Activated CD8-positive, alpha-beta T cell treated with anti-CD3 and anti-CD28 coated beads for 36 hours (primary cell): ENCODE measurements at regions not wholly inside any gene's neighbourhood (a gene's known extent, or its start where the extent isn't known, plus 50 kb on each side); places are given as distances from the start of the nearest gene placed in this dataset.

Experiments
- ATAC-seq: fragments of 200-7000 bp; cut with Tn5 transposase; one replicate; pipeline ENCODE4 v1.10.0; 2021; ENCODE audit warnings: mild to moderate bottlenecking, moderate library complexity
- CTCF ChIA-PET: fragments of 350-600 bp; sonication (Branson Sonifier 250); formaldehyde crosslinking; loops from one replicate; lab custom pipeline; 2021; ENCODE audit warnings: antibody characterized with exemption; lab: Charles Lee
- POLR2A ChIA-PET: fragments of 350-600 bp; sonication (Branson Sonifier 250); formaldehyde crosslinking; loops from one replicate; lab custom pipeline; 2021; ENCODE audit warnings: antibody characterized with exemption; lab: Charles Lee
- DNase-seq: peaks from one replicate; pipeline ENCODE4 v3.0.0-alpha.2; 2020
- H3K27ac Mint-ChIP-seq: one replicate; pipeline ENCODE4 v1.8.0; 2021; ENCODE audit warnings: mild to moderate bottlenecking, mixed read lengths
- H3K27me3 Mint-ChIP-seq: one replicate; pipeline ENCODE4 v1.8.0; 2021; ENCODE audit warnings: mixed read lengths
- H3K36me3 Mint-ChIP-seq: one replicate; pipeline ENCODE4 v1.8.0; 2021; ENCODE audit warnings: low read depth, mixed read lengths
- H3K4me1 Mint-ChIP-seq: one replicate; pipeline ENCODE4 v1.8.0; 2021; ENCODE audit warnings: low read depth, mixed read lengths
- H3K4me3 Mint-ChIP-seq: one replicate; pipeline ENCODE4 v1.8.0; 2021; ENCODE audit warnings: mild to moderate bottlenecking, moderate library complexity, mixed read lengths
- H3K9me3 Mint-ChIP-seq: one replicate; pipeline ENCODE4 v1.8.0; 2021; ENCODE audit warnings: mixed read lengths
- intact Hi-C: fragments of 100-400 bp; cut with micrococcal nuclease; formaldehyde crosslinking; loops from one replicate; pipeline ENCODE4 v1.10.0; 2022
- TF ChIP-seq, protein P1 (sequence below): fragments of 200-600 bp; IDR thresholded peaks from one replicate; pipeline ENCODE4 v1.8.0; 2022; ENCODE audit warnings: antibody characterized with exemption, mild to moderate bottlenecking

DNA sequence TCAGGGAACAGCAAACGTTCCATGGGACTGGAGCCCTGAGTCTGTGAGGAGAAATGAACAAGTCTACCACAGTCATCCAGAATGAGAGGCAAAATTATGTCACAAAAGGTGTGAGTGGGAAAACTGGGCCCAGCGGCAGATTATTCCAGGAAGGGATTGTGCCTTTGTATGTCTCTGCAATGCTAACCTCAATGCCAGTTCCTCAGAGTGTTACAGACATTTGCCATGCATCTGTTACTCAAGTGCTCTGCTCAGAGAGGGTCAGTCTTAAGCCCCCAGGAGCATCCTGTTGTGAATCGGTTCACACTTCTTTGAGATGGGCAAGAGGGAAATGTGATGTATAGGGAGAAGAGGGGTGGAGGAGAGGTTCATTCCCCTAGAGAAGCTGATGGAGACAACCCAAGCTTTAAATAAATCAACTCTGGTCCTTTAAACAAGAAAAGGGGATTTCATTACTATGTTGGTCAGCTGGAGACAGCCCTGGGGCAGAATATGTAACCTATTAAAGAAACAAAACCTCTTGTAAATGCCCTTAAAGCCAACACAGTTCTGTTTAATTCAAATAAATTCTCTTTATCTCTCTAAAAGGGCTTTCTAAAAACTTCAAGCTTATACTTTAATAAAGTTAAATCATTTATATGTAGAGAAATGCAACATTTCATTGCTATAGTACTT, 85.9 kb upstream of the GRB10 start:
- no peak overlapping the region for H3K4me3 Mint-ChIP-seq
- intact Hi-C loops: no loop called here
- H3K4me1 Mint-ChIP-seq: no peaks in the 10 kb centered on the region
- DNase-seq (no peak), ATAC-seq (no peak)
- no peaks in the 10 kb centered on the region for H3K9me3 Mint-ChIP-seq
- H3K36me3 Mint-ChIP-seq: no peaks in the 10 kb centered on the region
- H3K27me3 Mint-ChIP-seq: peaks cover 3% of the 10 kb centered on the region
- H3K27ac Mint-ChIP-seq: no peak overlapping the region
- TF ChIP-seq, protein P1, sequence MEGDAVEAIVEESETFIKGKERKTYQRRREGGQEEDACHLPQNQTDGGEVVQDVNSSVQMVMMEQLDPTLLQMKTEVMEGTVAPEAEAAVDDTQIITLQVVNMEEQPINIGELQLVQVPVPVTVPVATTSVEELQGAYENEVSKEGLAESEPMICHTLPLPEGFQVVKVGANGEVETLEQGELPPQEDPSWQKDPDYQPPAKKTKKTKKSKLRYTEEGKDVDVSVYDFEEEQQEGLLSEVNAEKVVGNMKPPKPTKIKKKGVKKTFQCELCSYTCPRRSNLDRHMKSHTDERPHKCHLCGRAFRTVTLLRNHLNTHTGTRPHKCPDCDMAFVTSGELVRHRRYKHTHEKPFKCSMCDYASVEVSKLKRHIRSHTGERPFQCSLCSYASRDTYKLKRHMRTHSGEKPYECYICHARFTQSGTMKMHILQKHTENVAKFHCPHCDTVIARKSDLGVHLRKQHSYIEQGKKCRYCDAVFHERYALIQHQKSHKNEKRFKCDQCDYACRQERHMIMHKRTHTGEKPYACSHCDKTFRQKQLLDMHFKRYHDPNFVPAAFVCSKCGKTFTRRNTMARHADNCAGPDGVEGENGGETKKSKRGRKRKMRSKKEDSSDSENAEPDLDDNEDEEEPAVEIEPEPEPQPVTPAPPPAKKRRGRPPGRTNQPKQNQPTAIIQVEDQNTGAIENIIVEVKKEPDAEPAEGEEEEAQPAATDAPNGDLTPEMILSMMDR: no peak
- ChIA-PET CTCF (no interaction called here), POLR2A (no interaction called here)

DNA sequence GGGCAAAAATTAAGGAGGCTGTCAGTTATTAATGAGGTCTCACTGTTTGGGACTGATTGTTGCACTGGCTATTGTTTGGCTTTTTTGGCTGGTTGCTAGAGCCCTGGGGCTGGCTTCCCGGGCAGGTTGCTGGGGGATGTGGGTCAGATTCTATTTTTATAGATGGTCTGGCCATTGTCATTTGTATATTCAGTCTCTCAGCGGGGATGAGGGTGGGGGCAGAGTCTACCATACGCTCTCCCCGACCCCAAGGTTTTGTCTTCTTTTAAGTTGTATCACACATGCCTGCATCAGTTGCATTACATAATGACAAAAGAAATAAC, 84.3 kb upstream of the GRB10 start:
- TF ChIP-seq, protein P1: no peak
- DNase-seq (no peak), ATAC-seq (no peak)
- no peak overlapping the region for H3K4me3 Mint-ChIP-seq
- H3K27ac Mint-ChIP-seq: no peak overlapping the region
- no peaks in the 10 kb centered on the region for H3K36me3 Mint-ChIP-seq
- peaks cover 2% of the 10 kb centered on the region for H3K4me1 Mint-ChIP-seq
- intact Hi-C loops: no loop called here
- ChIA-PET CTCF (no interaction called here), POLR2A (no interaction called here)
- peaks cover 2% of the 10 kb centered on the region for H3K27me3 Mint-ChIP-seq
- H3K9me3 Mint-ChIP-seq: no peaks in the 10 kb centered on the region

GRCh38 chr7:50866343-50867033, 83.8 kb upstream of the GRB10 start:
- Mint-ChIP-seq H3K4me1 (peaks cover 2% of the 10 kb centered on the region), H3K4me3 (no peak overlapping the region), H3K9me3 (no peaks in the 10 kb centered on the region), H3K27me3 (peaks cover 2% of the 10 kb centered on the region), H3K27ac (no peak overlapping the region), H3K36me3 (no peaks in the 10 kb centered on the region)
- CTCF ChIA-PET: no interaction called here
- ATAC-seq (no peak), DNase-seq (no peak)
- TF ChIP-seq, protein P1: no peak
- intact Hi-C loops: no loop called here
- POLR2A ChIA-PET: no interaction called here

GRCh38 chr7:50865450-50865849, 82.8 kb upstream of the GRB10 start:
- Mint-ChIP-seq H3K27me3 (peaks cover 2% of the 10 kb centered on the region), H3K36me3 (no peaks in the 10 kb centered on the region)

GRCh38 chr7:50864694-50865093, 82.0 kb upstream of the GRB10 start:
- H3K36me3 Mint-ChIP-seq: no peaks in the 10 kb centered on the region
- POLR2A ChIA-PET: no interaction called here
- H3K4me1 Mint-ChIP-seq: peaks cover 2% of the 10 kb centered on the region
- ATAC-seq (no peak), DNase-seq (no peak)
- intact Hi-C loops: no loop called here
- TF ChIP-seq, protein P1: no peak
- H3K27ac Mint-ChIP-seq: no peak overlapping the region
- H3K9me3 Mint-ChIP-seq: no peaks in the 10 kb centered on the region
- H3K27me3 Mint-ChIP-seq: peaks cover 2% of the 10 kb centered on the region
- H3K4me3 Mint-ChIP-seq: no peak overlapping the region
- CTCF ChIA-PET: no interaction called here

More at GRCh38 chr7:50865450-50865849, 82.8 kb upstream of the GRB10 start:
- Mint-ChIP-seq H3K4me1 (peaks cover 2% of the 10 kb centered on the region), H3K9me3 (no peaks in the 10 kb centered on the region), H3K4me3 (no peak overlapping the region), H3K27ac (no peak overlapping the region)
- no peak for DNase-seq
- intact Hi-C loops: no loop called here
- CTCF ChIA-PET: no interaction called here
- TF ChIP-seq, protein P1: no peak
- no peak for ATAC-seq
- POLR2A ChIA-PET: no interaction called here
